SU-DHL-6 (cell line): ENCODE measurements at regions not wholly inside any gene's neighbourhood (a gene's known extent, or its start where the extent isn't known, plus 50 kb on each side); places are given as distances from the start of the nearest gene placed in this dataset.

Experiments
- CTCF ChIP-seq: fragments of 200-600 bp; sonication (generic); IDR thresholded peaks from one replicate; pipeline ENCODE4 v1.5.1; 2017; ENCODE audit warnings: antibody characterized with exemption, mild to moderate bottlenecking, low read length, moderate library complexity; ENCODE audit not compliant: insufficient read depth, poor library complexity, severe bottlenecking
- EZH2phosphoT487 ChIP-seq: fragments of 200-600 bp; sonication (generic), shearing (Covaris generic); conservative IDR thresholded peaks from 2 replicates; pipeline ENCODE4 v1.6.1; 2018; ENCODE audit warnings: mild to moderate bottlenecking, antibody characterized with exemption, low read length, moderate library complexity, mixed read lengths

GRCh38 chr12:46531059-46531785 is 158.6 kb upstream of the SLC38A2 start:
- no peak for TF ChIP-seq CTCF
- TF ChIP-seq EZH2phosphoT487 = no peak
